ENCODE measurements at regions not wholly inside any gene's neighbourhood (a gene's known extent, or its start where the extent isn't known, plus 50 kb on each side); places are given as distances from the start of the nearest gene placed in this dataset.

DNA sequence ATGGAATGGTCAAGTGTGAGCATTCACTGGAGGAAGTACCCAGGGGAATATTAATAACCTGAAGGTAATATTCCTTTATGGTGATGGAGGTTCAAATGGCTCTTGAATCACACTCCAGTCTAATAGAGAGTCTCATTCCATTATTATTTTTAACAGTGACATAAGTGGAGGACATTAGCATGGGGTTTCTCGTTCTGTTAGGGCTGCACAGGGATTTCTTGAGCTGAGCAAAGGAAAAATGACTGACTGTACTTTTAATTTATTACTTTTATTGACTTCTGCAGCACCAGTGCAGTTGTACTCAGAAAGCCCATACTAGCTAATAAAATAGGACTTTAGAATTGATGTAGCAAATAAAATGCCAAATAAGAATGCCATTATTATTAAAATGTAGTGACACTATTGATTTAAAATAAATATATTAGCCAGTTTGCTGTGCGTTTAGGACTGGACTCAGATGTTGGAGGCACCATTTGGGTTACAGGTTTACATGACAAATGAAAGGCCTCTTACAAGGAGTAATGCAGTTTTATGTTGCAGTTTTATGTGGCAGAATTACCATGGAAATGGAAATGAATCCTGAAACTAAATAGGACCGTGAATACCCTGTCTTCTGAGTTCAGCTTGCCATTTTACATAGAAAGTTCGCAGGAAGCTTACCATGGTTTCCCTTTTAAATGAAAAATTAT, 705.1 kb upstream of the GRM7 start:
- no peak overlapping the region for H3K27ac ChIP-seq (ENCODE audit: low read depth, low read length, poor library complexity, severe bottlenecking)
- no peak overlapping the region for H3K4me3 ChIP-seq (ENCODE audit: low read depth, low read length, poor library complexity, severe bottlenecking)
- no TSS peak for BruUV-seq (replicated peaks)
- no peaks in the 10 kb centered on the region for H3K36me3 ChIP-seq (ENCODE audit: insufficient read depth, low read length)
- H3K4me1 ChIP-seq (ENCODE audit: insufficient read depth, low read length, poor library complexity, severe bottlenecking) = no peaks in the 10 kb centered on the region
- no peaks in the 10 kb centered on the region for H3K79me2 ChIP-seq (ENCODE audit: insufficient read depth, low read depth, low read length)
- H3K9me2 ChIP-seq (ENCODE audit: insufficient read depth, low read length) = no peaks in the 10 kb centered on the region
- H3K4me2 ChIP-seq (ENCODE audit: low read length) = no peak overlapping the region
- H4K20me1 ChIP-seq (ENCODE audit: insufficient read depth, low read length) = no peaks in the 10 kb centered on the region; the same call in 1 of the 2 replicates
- POLR2A ChIA-PET = interaction anchor here (1.5 kb wide), 1 partner anchor 13 kb away, joined by 3 read pairs; no protein-coding TSS in a partner anchor
- CTCF ChIA-PET (ENCODE audit: unreplicated experiment) = no interaction called here
- no peak overlapping the region for H2AFZ ChIP-seq (ENCODE audit: low read length)
- TF ChIP-seq, protein P1, sequence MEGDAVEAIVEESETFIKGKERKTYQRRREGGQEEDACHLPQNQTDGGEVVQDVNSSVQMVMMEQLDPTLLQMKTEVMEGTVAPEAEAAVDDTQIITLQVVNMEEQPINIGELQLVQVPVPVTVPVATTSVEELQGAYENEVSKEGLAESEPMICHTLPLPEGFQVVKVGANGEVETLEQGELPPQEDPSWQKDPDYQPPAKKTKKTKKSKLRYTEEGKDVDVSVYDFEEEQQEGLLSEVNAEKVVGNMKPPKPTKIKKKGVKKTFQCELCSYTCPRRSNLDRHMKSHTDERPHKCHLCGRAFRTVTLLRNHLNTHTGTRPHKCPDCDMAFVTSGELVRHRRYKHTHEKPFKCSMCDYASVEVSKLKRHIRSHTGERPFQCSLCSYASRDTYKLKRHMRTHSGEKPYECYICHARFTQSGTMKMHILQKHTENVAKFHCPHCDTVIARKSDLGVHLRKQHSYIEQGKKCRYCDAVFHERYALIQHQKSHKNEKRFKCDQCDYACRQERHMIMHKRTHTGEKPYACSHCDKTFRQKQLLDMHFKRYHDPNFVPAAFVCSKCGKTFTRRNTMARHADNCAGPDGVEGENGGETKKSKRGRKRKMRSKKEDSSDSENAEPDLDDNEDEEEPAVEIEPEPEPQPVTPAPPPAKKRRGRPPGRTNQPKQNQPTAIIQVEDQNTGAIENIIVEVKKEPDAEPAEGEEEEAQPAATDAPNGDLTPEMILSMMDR (conservative IDR thresholded peaks at IDR 0.05; ENCODE audit: low read length) = no peak
- no peak for TF ChIP-seq EZH2phosphoT487 (IDR thresholded peaks at IDR 0.05; ENCODE audit: borderline replicate concordance, low read depth, low read length)
- H3K9me3 ChIP-seq (ENCODE audit: low read length) = no peaks in the 10 kb centered on the region
- intact Hi-C loops (cut with micrococcal nuclease; ENCODE audit: unreplicated experiment) = no loop called here
- no peak for DNase-seq (ENCODE audit: low spot score)

DNA sequence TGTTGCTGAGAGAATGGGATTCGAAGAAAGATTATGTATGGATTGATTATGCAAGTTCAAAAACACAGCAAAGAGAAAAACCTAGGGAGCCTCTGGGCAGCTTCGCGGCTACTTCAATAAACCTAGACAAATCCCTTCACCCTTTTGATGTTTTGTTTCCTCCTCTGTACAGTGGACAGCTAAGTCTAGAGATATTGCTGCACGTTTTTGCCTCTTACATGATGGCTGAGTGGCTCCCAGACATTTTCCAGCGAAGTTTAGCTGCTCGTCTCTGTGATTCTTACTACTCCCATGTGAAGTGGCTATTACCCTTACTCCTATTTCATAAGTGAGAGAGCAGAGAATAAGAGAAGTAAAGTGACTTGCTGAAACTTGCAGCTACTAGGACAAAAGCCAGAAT, 695.0 kb upstream of the GRM7 start:
- ChIA-PET POLR2A (no interaction called here), CTCF (ENCODE audit: unreplicated experiment) (no interaction called here)
- Histone ChIP-seq H3K27ac (ENCODE audit: low read depth, low read length, poor library complexity, severe bottlenecking) (no peak overlapping the region), H3K9me2 (ENCODE audit: insufficient read depth, low read length) (no peaks in the 10 kb centered on the region), H3K4me2 (ENCODE audit: low read length) (no peak overlapping the region), H3K36me3 (ENCODE audit: insufficient read depth, low read length) (no peaks in the 10 kb centered on the region), H3K9me3 (ENCODE audit: low read length) (no peaks in the 10 kb centered on the region), H3K4me1 (ENCODE audit: insufficient read depth, low read length, poor library complexity, severe bottlenecking) (no peaks in the 10 kb centered on the region), H2AFZ (ENCODE audit: low read length) (no peak overlapping the region), H3K79me2 (ENCODE audit: insufficient read depth, low read depth, low read length) (no peaks in the 10 kb centered on the region), H3K4me3 (ENCODE audit: low read depth, low read length, poor library complexity, severe bottlenecking) (no peak overlapping the region), H4K20me1 (ENCODE audit: insufficient read depth, low read length) (no peaks in the 10 kb centered on the region)
- TF ChIP-seq EZH2phosphoT487 (IDR thresholded peaks at IDR 0.05; ENCODE audit: borderline replicate concordance, low read depth, low read length) = no peak
- TF ChIP-seq, protein P1 (conservative IDR thresholded peaks at IDR 0.05; ENCODE audit: low read length) = no peak
- DNase-seq (ENCODE audit: low spot score) = no peak
- BruUV-seq (replicated peaks) = no TSS peak
- intact Hi-C loops (cut with micrococcal nuclease; ENCODE audit: unreplicated experiment) = no loop called here

DNA sequence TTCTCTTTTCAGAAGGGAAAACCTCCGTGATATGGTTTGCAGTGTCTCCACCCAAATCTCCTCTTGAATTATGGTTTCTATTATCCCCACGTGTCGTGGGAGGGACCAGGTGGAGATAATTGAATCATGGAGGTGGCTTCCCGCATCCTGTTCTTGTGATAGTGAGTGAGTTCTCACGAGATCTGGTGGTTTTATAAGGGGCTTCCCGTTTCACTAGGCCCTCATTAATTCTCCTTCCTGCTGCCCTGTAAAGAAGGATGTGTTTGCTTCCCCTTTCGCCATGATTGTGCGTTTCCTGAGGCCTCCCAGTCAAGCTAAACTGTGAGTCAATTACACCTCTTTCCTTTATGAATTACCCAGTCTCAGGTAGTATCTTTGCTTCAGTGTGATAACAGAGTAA, 692.7 kb upstream of the GRM7 start:
- no peaks in the 10 kb centered on the region for H3K9me3 ChIP-seq (ENCODE audit: low read length)
- H3K27ac ChIP-seq (ENCODE audit: low read depth, low read length, poor library complexity, severe bottlenecking) = no peak overlapping the region
- no peak overlapping the region for H3K4me2 ChIP-seq (ENCODE audit: low read length)
- TF ChIP-seq EZH2phosphoT487 (IDR thresholded peaks at IDR 0.05; ENCODE audit: borderline replicate concordance, low read depth, low read length) = no peak
- TF ChIP-seq, protein P1 (conservative IDR thresholded peaks at IDR 0.05; ENCODE audit: low read length) = no peak
- H3K4me1 ChIP-seq (ENCODE audit: insufficient read depth, low read length, poor library complexity, severe bottlenecking) = no peaks in the 10 kb centered on the region
- no TSS peak for BruUV-seq (replicated peaks)
- no peaks in the 10 kb centered on the region for H3K79me2 ChIP-seq (ENCODE audit: insufficient read depth, low read depth, low read length)
- DNase-seq (ENCODE audit: low spot score) = no peak
- no peak overlapping the region for H3K4me3 ChIP-seq (ENCODE audit: low read depth, low read length, poor library complexity, severe bottlenecking)
- no peaks in the 10 kb centered on the region for H4K20me1 ChIP-seq (ENCODE audit: insufficient read depth, low read length)
- intact Hi-C loops (cut with micrococcal nuclease; ENCODE audit: unreplicated experiment) = no loop called here
- CTCF ChIA-PET (ENCODE audit: unreplicated experiment) = no interaction called here
- no peak overlapping the region for H2AFZ ChIP-seq (ENCODE audit: low read length)
- POLR2A ChIA-PET = no interaction called here
- no peaks in the 10 kb centered on the region for H3K9me2 ChIP-seq (ENCODE audit: insufficient read depth, low read length)
- no peaks in the 10 kb centered on the region for H3K36me3 ChIP-seq (ENCODE audit: insufficient read depth, low read length)

All from OCI-LY7 (cell line).